ENCODE measurements at regions not wholly inside any gene's neighbourhood (a gene's known extent, or its start where the extent isn't known, plus 50 kb on each side); places are given as distances from the start of the nearest gene placed in this dataset.
A peak's percentile ranks its signal among the peaks of the same experiment; 100 is the strongest.
"Not testable (repeated sequence)": the region's sequence is repeated elsewhere in the genome, so short reads cannot be mapped to it uniquely, and the experiment has no call there.

DNA sequence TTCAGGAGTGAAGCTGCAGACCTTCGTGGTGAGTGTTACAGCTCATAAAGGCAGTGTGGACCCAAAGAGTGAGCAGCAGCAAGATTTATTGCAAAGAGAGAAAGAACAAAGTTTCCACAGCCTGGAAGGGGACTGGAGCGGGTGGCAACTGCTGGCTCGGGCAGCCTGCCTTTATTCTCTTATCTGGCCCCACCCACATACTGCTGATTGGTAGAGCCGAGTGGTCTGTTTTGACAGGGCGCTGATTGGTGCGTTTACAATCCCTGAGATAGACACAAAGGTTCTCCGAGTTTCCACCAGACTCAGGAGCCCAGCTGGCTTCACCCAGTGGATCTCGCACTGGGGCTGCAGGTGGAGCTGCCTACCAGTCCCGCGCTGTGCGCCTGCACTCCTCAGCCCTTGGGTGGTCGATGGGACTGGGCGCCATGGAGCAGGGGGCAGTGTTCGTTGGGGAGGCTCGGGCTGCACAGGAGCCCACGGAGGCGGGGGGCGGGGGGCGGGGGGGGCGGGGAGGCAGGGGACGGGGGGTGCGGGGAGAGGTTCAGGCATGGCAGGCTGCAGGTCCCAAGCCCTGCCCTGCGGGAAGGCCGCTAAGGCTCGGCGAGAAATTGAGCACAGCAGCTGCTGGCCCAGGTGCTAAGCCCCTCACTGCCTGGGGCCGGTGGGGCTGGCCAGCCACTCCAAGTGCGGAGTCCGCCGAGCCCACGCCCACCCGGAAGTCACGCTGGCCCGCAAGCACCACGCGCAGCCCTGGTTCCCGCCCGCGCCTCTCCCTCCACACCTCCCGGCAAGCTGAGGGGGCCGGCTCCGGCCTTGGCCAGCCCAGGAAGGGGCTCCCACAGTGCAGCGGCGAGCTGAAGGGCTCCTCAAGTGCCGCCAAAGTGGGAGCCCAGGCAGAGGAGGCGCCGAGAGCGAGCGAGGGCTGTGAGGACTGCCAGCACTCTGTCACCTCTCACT, 59.9 kb upstream of the EN2 start:
- not testable (repeated sequence) for DNase-seq

DNA sequence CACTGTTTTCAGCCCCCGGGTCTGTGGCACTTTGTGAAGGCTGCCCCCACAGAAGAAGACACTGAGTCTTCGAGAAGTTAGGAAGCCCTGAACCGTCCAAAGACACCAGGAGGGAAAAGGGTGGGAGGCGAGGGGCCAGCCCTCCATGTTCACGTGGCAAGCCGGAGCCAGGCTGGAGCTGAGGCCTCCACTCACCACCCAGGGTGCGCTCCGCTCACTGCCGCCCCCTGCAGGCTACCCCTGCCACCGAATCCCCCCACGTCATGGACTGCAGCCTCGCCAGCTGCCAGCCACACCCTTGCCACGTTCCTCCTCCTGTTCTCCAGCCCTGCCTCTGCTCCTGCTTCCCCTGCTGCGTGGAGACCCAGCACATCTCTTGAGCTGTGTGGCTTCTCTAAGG, 59.0 kb upstream of the EN2 start:
- no peak for DNase-seq

DNA sequence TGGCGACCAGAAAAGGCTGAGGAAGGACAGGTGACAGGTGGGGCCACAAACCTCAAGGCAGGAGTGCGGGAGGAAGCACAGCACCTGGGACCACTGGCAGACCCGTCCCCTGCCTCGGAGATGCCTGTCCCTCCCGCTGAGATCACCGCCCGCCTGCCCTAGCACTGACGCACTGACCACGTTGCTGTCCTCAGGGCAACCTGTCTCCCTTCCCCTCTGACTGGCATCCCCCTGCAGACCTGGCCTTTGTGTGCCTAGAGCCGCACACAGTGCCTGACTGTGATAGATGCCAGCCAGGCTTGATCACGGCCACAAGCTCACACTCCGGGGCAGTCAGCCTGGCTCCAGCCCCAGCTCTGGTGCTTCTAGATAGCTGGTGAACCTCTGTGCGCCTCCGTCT, 58.4 kb upstream of the EN2 start:
- DNase-seq, result no peak

DNA sequence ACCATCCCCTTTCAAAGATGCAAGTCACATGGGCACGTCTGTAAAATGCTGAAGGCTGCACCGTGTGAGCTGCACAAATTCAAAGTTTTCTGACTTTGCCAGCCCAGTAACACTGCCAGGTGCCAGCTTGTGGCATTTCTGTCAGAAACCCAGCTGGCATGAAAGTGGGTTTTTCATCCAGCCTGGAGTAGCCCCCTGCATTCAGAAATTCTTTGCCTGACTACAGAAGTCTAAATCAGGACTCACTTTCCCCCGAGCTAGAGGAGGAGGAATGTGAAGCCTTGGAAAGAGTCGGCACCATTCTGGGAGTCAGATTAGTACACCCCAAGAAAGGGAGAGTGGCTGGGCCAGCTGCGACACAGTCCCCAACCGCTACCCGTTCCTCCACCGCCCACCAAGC, 56.7 kb upstream of the EN2 start:
- DNase-seq, result no peak

DNA sequence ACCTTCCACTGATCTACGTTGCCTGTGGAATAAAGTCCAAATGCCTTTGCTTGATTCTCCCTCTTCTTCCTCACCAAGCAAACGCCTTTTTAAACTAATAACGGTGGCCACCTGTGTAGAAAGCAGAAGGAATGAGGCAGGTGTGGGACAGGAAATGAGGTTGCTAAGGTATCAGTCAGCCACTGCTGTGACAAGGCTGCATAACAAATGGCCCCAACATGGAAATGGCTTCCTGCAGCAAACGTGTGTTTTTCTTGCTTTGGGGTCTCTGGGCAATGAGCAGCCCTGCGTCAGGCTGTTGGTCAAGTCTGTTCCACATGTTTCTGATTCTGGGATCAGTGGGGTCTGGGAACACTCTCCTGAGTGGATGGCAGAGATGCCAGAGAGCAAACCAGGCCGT, 56.0 kb upstream of the EN2 start:
- DNase-seq, result no peak

DNA sequence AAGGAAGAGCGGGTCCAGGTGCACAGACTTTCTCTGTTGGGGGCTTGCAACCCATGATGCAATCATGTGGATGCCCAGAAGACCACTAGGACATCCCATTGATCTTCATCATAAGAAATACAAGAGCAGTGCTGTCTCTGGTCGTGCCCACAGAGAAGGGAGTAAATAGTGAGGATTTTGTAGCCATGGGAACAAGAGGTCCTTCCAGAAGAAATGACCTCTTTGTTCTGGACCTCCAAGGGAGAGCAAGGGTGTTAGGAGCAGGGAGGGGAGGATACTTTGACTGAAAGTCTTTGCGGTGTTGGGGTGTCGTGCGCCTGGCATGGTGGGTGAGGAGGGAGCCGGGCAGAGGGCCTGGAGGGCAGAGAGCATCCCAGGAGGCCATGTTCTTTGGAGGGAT, 55.0 kb upstream of the EN2 start:
- no peak for DNase-seq

DNA sequence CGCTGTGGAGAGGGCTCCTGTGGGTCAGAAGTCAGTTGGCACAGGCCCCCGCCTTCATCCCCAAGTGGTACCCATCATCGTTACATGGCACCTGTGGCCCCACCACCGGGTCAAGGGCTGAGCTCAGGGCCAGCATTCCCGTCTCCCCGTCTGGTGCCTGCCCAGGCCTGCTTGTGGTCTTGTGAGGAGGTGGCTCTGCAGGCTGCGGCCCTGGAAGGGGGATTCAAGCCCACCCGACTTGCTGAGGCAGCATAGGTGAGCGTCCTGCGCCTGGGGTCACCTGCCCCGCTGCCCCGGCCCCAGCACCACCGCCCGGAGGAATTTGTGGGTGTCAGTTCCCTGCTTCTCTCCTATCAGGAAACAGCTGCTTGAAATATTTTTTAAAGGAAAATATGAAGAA, 53.0 kb upstream of the EN2 start:
- DNase-seq, result no peak

DNA sequence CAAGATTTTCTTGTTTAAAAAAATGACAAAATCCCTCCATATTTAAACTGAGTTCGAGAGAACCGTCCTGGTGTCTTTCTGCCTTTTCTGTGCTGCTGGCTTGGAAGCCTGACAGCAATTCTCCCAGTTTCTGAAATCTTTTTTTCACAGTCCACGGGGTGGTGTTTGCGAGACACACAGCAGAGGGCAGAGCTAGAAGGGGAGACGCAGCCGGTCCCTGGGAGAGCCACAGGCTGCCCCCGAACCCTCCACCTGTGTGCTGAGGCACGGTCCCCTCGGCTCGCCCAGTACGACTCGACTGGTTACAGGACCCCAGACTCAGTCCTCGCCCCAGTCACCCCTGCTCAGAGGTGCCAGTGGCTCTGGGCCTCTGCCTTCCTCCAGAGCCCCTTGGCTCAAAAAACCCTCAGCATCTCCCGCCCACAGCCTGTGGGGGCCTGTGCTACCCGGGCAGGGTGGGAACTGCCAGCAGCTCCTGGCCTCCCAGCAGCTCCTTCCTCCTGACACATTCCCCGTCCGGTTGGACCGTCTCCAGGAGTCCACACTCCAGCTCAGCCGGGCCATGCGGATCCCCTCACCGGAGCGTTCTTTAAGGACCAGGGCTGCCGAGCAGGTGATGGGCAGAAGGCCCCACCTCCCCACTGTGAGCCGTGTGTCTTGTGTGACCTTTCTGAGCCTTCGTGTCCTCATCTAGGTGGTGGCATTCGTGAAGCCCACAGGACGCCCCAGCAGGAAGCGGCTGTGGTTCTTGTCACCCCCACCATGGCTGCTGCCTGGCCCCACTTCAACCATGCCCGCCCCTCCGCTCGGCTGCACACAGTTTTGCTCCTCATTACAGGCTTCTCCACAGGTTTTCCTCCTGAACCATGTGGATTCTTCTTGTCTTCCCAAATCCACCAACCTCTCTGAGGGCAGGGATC, 52.3 kb upstream of the EN2 start:
- peak; percentile 31 for DNase-seq

DNA sequence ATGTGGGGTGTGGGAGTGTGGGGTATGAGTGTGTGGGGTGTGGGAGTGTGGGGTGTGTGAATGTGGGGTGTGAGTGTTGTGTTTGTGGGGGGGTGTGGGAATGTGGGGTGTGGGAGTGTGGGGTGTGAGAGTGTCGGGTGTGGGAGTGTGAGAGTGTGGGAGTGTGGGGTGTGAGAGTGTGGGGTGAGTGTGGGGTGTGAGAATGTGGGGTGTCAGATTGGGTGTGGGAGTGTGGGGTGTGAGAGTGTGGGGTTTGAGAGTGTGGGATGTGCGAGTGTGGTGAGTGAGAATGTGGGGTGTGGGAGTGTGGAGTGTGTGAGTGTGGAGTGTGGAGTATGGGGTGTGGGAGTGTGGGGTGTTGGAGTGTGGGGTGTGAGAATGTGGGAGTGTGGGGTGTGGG, 50.1 kb upstream of the EN2 start:
- no peak for DNase-seq
